ENCODE measurements at regions not wholly inside any gene's neighbourhood (a gene's known extent, or its start where the extent isn't known, plus 50 kb on each side); places are given as distances from the start of the nearest gene placed in this dataset.

- TF ChIP-seq POU6F1 (CRISPR knock-in tag; IDR thresholded peaks at IDR 0.05; ENCODE audit: borderline replicate concordance, low read depth) = no peak
- no peak for ATAC-seq
Measured at GRCh38 chr15:92232876-92233275, 160.8 kb upstream of the ST8SIA2 start.

- ATAC-seq = no peak
- TF ChIP-seq SNAI2 (CRISPR knock-in tag; IDR thresholded peaks at IDR 0.05) = no peak
- TF ChIP-seq GLIS3 (CRISPR knock-in tag; IDR thresholded peaks at IDR 0.05) = no peak
- TF ChIP-seq ZNF565 (CRISPR knock-in tag; conservative IDR thresholded peaks at IDR 0.05; ENCODE audit: low read depth) = no peak
- no peak for TF ChIP-seq ZFP30 (CRISPR knock-in tag; IDR thresholded peaks at IDR 0.05)
- TF ChIP-seq ARNTL (CRISPR knock-in tag; IDR thresholded peaks at IDR 0.05; ENCODE audit: borderline replicate concordance, low read depth) = no peak
- TF ChIP-seq ZC3H10 (CRISPR knock-in tag; IDR thresholded peaks at IDR 0.05) = no peak
- TF ChIP-seq TOX (CRISPR knock-in tag; IDR thresholded peaks at IDR 0.05; ENCODE audit: borderline replicate concordance) = no peak
- TF ChIP-seq CREB5 (CRISPR knock-in tag; IDR thresholded peaks at IDR 0.05; ENCODE audit: low read depth) = no peak
- TF ChIP-seq ESRRG (CRISPR knock-in tag; IDR thresholded peaks at IDR 0.05) = no peak
- TF ChIP-seq PPARA (CRISPR knock-in tag; IDR thresholded peaks at IDR 0.05; ENCODE audit: borderline replicate concordance) = no peak
- no peak for TF ChIP-seq POU6F1 (CRISPR knock-in tag; IDR thresholded peaks at IDR 0.05; ENCODE audit: borderline replicate concordance, low read depth)
- no peak for TF ChIP-seq ZNF70 (CRISPR knock-in tag; IDR thresholded peaks at IDR 0.05)
- no peak for TF ChIP-seq BACH2 (CRISPR knock-in tag; IDR thresholded peaks at IDR 0.05; ENCODE audit: borderline replicate concordance)
- TF ChIP-seq ISL1 (CRISPR knock-in tag; IDR thresholded peaks at IDR 0.05) = no peak
- TF ChIP-seq CSRNP3 (CRISPR knock-in tag; IDR thresholded peaks at IDR 0.05) = no peak
- TF ChIP-seq TSHZ2 (CRISPR knock-in tag; IDR thresholded peaks at IDR 0.05) = no peak
- no peak for TF ChIP-seq TCF4 (CRISPR knock-in tag; IDR thresholded peaks at IDR 0.05; ENCODE audit: borderline replicate concordance)
- TF ChIP-seq ZNF8 (CRISPR knock-in tag; IDR thresholded peaks at IDR 0.05) = no peak
- TF ChIP-seq CSDC2 (CRISPR knock-in tag; IDR thresholded peaks at IDR 0.05) = no peak
- no peak for TF ChIP-seq OSR1 (CRISPR knock-in tag; IDR thresholded peaks at IDR 0.05)
Measured at GRCh38 chr15:92243227-92243626, 150.5 kb upstream of the ST8SIA2 start.

- TF ChIP-seq GLIS3 (CRISPR knock-in tag; IDR thresholded peaks at IDR 0.05) (no peak), ZFP30 (CRISPR knock-in tag; IDR thresholded peaks at IDR 0.05) (no peak), ISL1 (CRISPR knock-in tag; IDR thresholded peaks at IDR 0.05) (no peak), ZNF70 (CRISPR knock-in tag; IDR thresholded peaks at IDR 0.05) (no peak), ZNF8 (CRISPR knock-in tag; IDR thresholded peaks at IDR 0.05) (no peak), TCF4 (CRISPR knock-in tag; IDR thresholded peaks at IDR 0.05; ENCODE audit: borderline replicate concordance) (no peak), RARB (CRISPR knock-in tag; IDR thresholded peaks at IDR 0.05) (no peak), TSHZ2 (CRISPR knock-in tag; IDR thresholded peaks at IDR 0.05) (no peak), CSDC2 (CRISPR knock-in tag; IDR thresholded peaks at IDR 0.05) (no peak), BACH2 (CRISPR knock-in tag; IDR thresholded peaks at IDR 0.05; ENCODE audit: borderline replicate concordance) (no peak), PPARA (CRISPR knock-in tag; IDR thresholded peaks at IDR 0.05; ENCODE audit: borderline replicate concordance) (no peak), ESRRG (CRISPR knock-in tag; IDR thresholded peaks at IDR 0.05) (no peak), PATZ1 (CRISPR knock-in tag; IDR thresholded peaks at IDR 0.05; ENCODE audit: borderline replicate concordance) (no peak), ZFP3 (CRISPR knock-in tag; IDR thresholded peaks at IDR 0.05) (no peak)
- no peak for ATAC-seq
Measured at GRCh38 chr15:92244703-92245102, 149.0 kb upstream of the ST8SIA2 start.
